ENCODE measurements at regions not wholly inside any gene's neighbourhood (a gene's known extent, or its start where the extent isn't known, plus 50 kb on each side); places are given as distances from the start of the nearest gene placed in this dataset.

GRCh38 chr5:36363744-36364143 is 62.0 kb upstream of the RANBP3L start:
- H3K36me3 ChIP-seq (ENCODE audit: control insufficient read depth, insufficient read depth, low read length) = no peaks in the 10 kb centered on the region
- H3K27me3 ChIP-seq (ENCODE audit: control insufficient read depth, insufficient read depth, low read length) = no peaks in the 10 kb centered on the region
- H3K4me3 ChIP-seq (ENCODE audit: low read depth, low read length) = no peak overlapping the region
- no peak for DNase-seq (ENCODE audit: low read depth)
- no peak for TF ChIP-seq CTCF (IDR thresholded peaks at IDR 0.05; ENCODE audit: insufficient read depth, low read length, poor library complexity, severe bottlenecking)

GRCh38 chr5:36364473-36364872 is 62.8 kb upstream of the RANBP3L start:
- no peaks in the 10 kb centered on the region for H3K36me3 ChIP-seq (ENCODE audit: control insufficient read depth, insufficient read depth, low read length)
- no peak for TF ChIP-seq CTCF (IDR thresholded peaks at IDR 0.05; ENCODE audit: insufficient read depth, low read length, poor library complexity, severe bottlenecking)
- H3K27me3 ChIP-seq (ENCODE audit: control insufficient read depth, insufficient read depth, low read length) = no peaks in the 10 kb centered on the region
- no peak for DNase-seq (ENCODE audit: low read depth)
- no peak overlapping the region for H3K4me3 ChIP-seq (ENCODE audit: low read depth, low read length)

GRCh38 chr5:36365896-36366295 is 64.2 kb upstream of the RANBP3L start:
- no peaks in the 10 kb centered on the region for H3K27me3 ChIP-seq (ENCODE audit: control insufficient read depth, insufficient read depth, low read length)
- no peak overlapping the region for H3K4me3 ChIP-seq (ENCODE audit: low read depth, low read length)
- no peak for DNase-seq (ENCODE audit: low read depth)
- H3K36me3 ChIP-seq (ENCODE audit: control insufficient read depth, insufficient read depth, low read length) = no peaks in the 10 kb centered on the region
- TF ChIP-seq CTCF (IDR thresholded peaks at IDR 0.05; ENCODE audit: insufficient read depth, low read length, poor library complexity, severe bottlenecking) = no peak

GRCh38 chr5:36366883-36367282 is 65.2 kb upstream of the RANBP3L start:
- H3K36me3 ChIP-seq (ENCODE audit: control insufficient read depth, insufficient read depth, low read length) = no peaks in the 10 kb centered on the region
- no peak overlapping the region for H3K4me3 ChIP-seq (ENCODE audit: low read depth, low read length)
- no peak for DNase-seq (ENCODE audit: low read depth)
- no peaks in the 10 kb centered on the region for H3K27me3 ChIP-seq (ENCODE audit: control insufficient read depth, insufficient read depth, low read length)
- TF ChIP-seq CTCF (IDR thresholded peaks at IDR 0.05; ENCODE audit: insufficient read depth, low read length, poor library complexity, severe bottlenecking) = no peak

- Histone ChIP-seq H3K36me3 (ENCODE audit: control insufficient read depth, insufficient read depth, low read length) (no peaks in the 10 kb centered on the region), H3K27me3 (ENCODE audit: control insufficient read depth, insufficient read depth, low read length) (no peaks in the 10 kb centered on the region), H3K4me3 (ENCODE audit: low read depth, low read length) (no peak overlapping the region)
- TF ChIP-seq CTCF (IDR thresholded peaks at IDR 0.05; ENCODE audit: insufficient read depth, low read length, poor library complexity, severe bottlenecking) = no peak
- DNase-seq (ENCODE audit: low read depth) = no peak
Measured at GRCh38 chr5:36367524-36367923, 65.8 kb upstream of the RANBP3L start.

GRCh38 chr5:36369219-36369690 is 67.6 kb upstream of the RANBP3L start:
- no peak for TF ChIP-seq CTCF (IDR thresholded peaks at IDR 0.05; ENCODE audit: insufficient read depth, low read length, poor library complexity, severe bottlenecking)
- no peak overlapping the region for H3K4me3 ChIP-seq (ENCODE audit: low read depth, low read length)
- H3K27me3 ChIP-seq (ENCODE audit: control insufficient read depth, insufficient read depth, low read length) = no peaks in the 10 kb centered on the region
- no peaks in the 10 kb centered on the region for H3K36me3 ChIP-seq (ENCODE audit: control insufficient read depth, insufficient read depth, low read length)
- DNase-seq (ENCODE audit: low read depth) = no peak

Measured in kidney epithelial cell (primary cell).